GM12878 (cell line): ENCODE measurements at regions not wholly inside any gene's neighbourhood (a gene's known extent, or its start where the extent isn't known, plus 50 kb on each side); places are given as distances from the start of the nearest gene placed in this dataset.

Source experiments
- ATAC-seq: fragments of 200-7000 bp; cut with Tn5 transposase; 3 replicates; pipeline ENCODE4 v1.9.1; 2020; ENCODE audit warnings: mild to moderate bottlenecking, moderate library complexity
- BruUV-seq: library from RNA; stranded (reverse); fragments of 400-500 nt; replicated peaks from 2 replicates; lab custom pipeline; 2021; lab: Mats Ljungman, UMichigan
- CTCF ChIA-PET: fragments of 300-600 bp; sonication (Branson Sonifier 250); formaldehyde crosslinking; extraction: SDS; loops from one replicate; lab custom pipeline; 2021; ENCODE audit warnings: inconsistent platforms; lab: Yijun Ruan, JAX
- POLR2A ChIA-PET: fragments of 350-600 bp; formaldehyde crosslinking; extraction: SDS; loops from one replicate; lab custom pipeline; 2021; ENCODE audit warnings: inconsistent platforms; lab: Charles Lee
- RAD21 ChIA-PET: fragments of 300-600 bp; sonication (Branson Sonifier 250); formaldehyde crosslinking; loops from one replicate; lab custom pipeline; 2023; ENCODE audit warnings: antibody characterized with exemption; ENCODE audit not compliant: unreplicated experiment; lab: Charles Lee
- SMC1A ChIA-PET: fragments of 300-600 bp; sonication (Branson Sonifier 250); formaldehyde crosslinking; loops from one replicate; lab custom pipeline; 2023; ENCODE audit not compliant: unreplicated experiment, uncharacterized antibody; lab: Charles Lee
- DNase-seq: peaks from one replicate; pipeline ENCODE4 v3.0.0-alpha.2; 2011; ENCODE audit warnings: low read depth, low spot score
- FAIRE-seq: peaks from 3 replicates; lab custom pipeline; 2011; peaks lifted over from hg19 to GRCh38; lab: Jason Lieb, UNC
- H2AFZ ChIP-seq: 2 replicates; pipeline ENCODE4 v1.6.0; 2011; ENCODE audit warnings: low read depth, low read length, control low read depth; ENCODE audit not compliant: control insufficient read depth
- H3K27ac ChIP-seq: 2 replicates; pipeline ENCODE4 v1.5.1; 2011; ENCODE audit warnings: control low read depth; ENCODE audit not compliant: control insufficient read depth, insufficient read depth
- H3K27me3 ChIP-seq, 2 experiments: replicated peaks in 1 of 2; 2 replicates each; pipeline versions ENCODE4 v1.6.0 to v1.6.1; 2011; ENCODE audit warnings: low read length in 1 of 2; ENCODE audit not compliant: control insufficient read depth in 2 of 2, insufficient read depth in 2 of 2
- H3K36me3 ChIP-seq, 2 experiments: 2 replicates each; pipeline ENCODE4 v1.5.1; 2011; ENCODE audit warnings: low read length in 1 of 2; ENCODE audit not compliant: control insufficient read depth in 2 of 2, insufficient read depth in 2 of 2
- H3K4me1 ChIP-seq: 2 replicates; pipeline ENCODE4 v1.6.1; 2011; ENCODE audit warnings: mild to moderate bottlenecking, low read length, moderate library complexity, mixed read lengths; ENCODE audit not compliant: control insufficient read depth, insufficient read depth
- H3K4me2 ChIP-seq: 2 replicates; pipeline ENCODE4 v1.6.0; 2011; ENCODE audit warnings: control low read depth; ENCODE audit not compliant: control insufficient read depth, insufficient read depth
- H3K4me3 ChIP-seq: fragments of 200-600 bp; sonication (generic); 2 replicates; pipeline ENCODE4 v1.5.1; 2016
- H3K79me2 ChIP-seq: 2 replicates; pipeline ENCODE4 v1.6.0; 2011; ENCODE audit warnings: low read length; ENCODE audit not compliant: control insufficient read depth, insufficient read depth
- H3K9ac ChIP-seq: 2 replicates; pipeline ENCODE4 v1.8.0; 2011; ENCODE audit warnings: low read length, control low read depth, mixed read lengths; ENCODE audit not compliant: control insufficient read depth, insufficient read depth
- H3K9me3 ChIP-seq: replicated peaks from 3 replicates; pipeline ENCODE4 v1.5.1; 2011; ENCODE audit warnings: mild to moderate bottlenecking, low read length; ENCODE audit not compliant: control insufficient read depth, insufficient read depth
- H4K20me1 ChIP-seq: 2 replicates; pipeline ENCODE4 v1.6.0; 2011; ENCODE audit not compliant: control insufficient read depth, insufficient read depth
- ZNF274 ChIP-seq: IDR thresholded peaks from one replicate; pipeline ENCODE4 v1.8.0; 2011; ENCODE audit not compliant: insufficient read length, insufficient read depth
- WGBS: methylation state at CpG from one replicate; pipeline ENCODE4 v1.1.6; 2016; ENCODE audit warnings: low lambda C conversion rate; ENCODE audit not compliant: insufficient replicate concordance, insufficient coverage; ENCODE audit errors: missing lambda C conversion rate; 5-methylcytosine and 5-hydroxymethylcytosine counted together
- in situ Hi-C: fragments of 300-500 bp; cut with MboI; formaldehyde crosslinking; loops from 9 replicates; pipeline ENCODE4 v1.14.3; 2018; ENCODE audit warnings: mixed read lengths
- intact Hi-C: fragments of 100-400 bp; cut with micrococcal nuclease; formaldehyde crosslinking; loops from one replicate; pipeline ENCODE4 v1.14.2; 2022; ENCODE audit not compliant: unreplicated experiment
- TF ChIP-seq, protein P1 (sequence below): IDR thresholded peaks from 2 replicates; pipeline ENCODE4 v1.6.1; 2011; ENCODE audit warnings: borderline replicate concordance, low read depth, mild to moderate bottlenecking, moderate library complexity, low read length; ENCODE audit not compliant: insufficient read depth, poor library complexity, severe bottlenecking
- TF ChIP-seq, protein P2 (sequence below): fragments of 450-650 bp; IDR thresholded peaks from 2 replicates; pipeline ENCODE4 v1.6.1; 2017; ENCODE audit warnings: mild to moderate bottlenecking, moderate library complexity
- TF ChIP-seq, protein P3 (sequence below): fragments of 450-650 bp; IDR thresholded peaks from 2 replicates; pipeline ENCODE4 v1.6.1; 2017; ENCODE audit warnings: mild to moderate bottlenecking, low read depth, inconsistent platforms; ENCODE audit not compliant: poor library complexity, severe bottlenecking
- TF ChIP-seq, protein P4 (sequence below): fragments of 450-650 bp; IDR thresholded peaks from 2 replicates; pipeline ENCODE4 v1.6.1; 2018; ENCODE audit warnings: borderline replicate concordance, mild to moderate bottlenecking; ENCODE audit not compliant: partially characterized antibody

DNA sequence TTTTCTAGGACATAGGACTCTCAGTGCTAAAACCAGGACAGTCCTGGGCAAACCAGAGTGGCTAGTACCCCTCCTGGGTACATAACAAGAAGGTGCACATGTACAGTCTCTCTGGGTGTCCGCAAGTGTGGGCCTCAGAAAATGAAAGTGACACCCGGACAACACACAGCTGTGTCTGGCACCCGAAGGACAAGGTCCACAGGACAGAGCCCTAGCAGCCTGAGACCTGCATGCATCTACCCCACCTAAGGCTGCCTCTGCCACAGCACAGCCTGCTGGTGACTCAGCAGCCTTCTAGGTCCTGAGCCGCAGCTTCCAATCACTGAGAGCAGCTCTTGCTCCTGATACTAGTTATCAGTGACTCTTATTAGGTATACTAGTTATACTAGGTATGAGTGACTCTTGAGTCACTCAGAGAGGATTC is 784.1 kb upstream of the TBX3 start:
- Histone ChIP-seq H2AFZ (no peak overlapping the region; the same call in 1 of the 2 replicates), H3K4me2 (no peak overlapping the region), H3K9me3 (no peaks in the 10 kb centered on the region), H3K27me3 (no peaks in the 10 kb centered on the region), H3K79me2 (no peaks in the 10 kb centered on the region), H3K27ac (no peak overlapping the region), H3K4me3 (no peak overlapping the region), H3K4me1 (no peaks in the 10 kb centered on the region), H4K20me1 (no peaks in the 10 kb centered on the region), H3K9ac (no peak overlapping the region), H3K36me3 (no peaks in the 10 kb centered on the region)
- DNase-seq (no peak), ATAC-seq (peak; percentile 50), FAIRE-seq (no peak)
- BruUV-seq, result no TSS peak
- in situ Hi-C loops, result no loop called here
- 49% methylated on average over 4 of the region's 4 CpGs for WGBS
- ChIA-PET CTCF (interaction anchor here (0.6 kb wide), 2 partner anchors 311 to 1131 kb away, joined by 3 read pairs; no protein-coding TSS in a partner anchor), POLR2A (no interaction called here), RAD21 (no interaction called here), SMC1A (no interaction called here)
- no peak for TF ChIP-seq ZNF274
- TF ChIP-seq, protein P1, sequence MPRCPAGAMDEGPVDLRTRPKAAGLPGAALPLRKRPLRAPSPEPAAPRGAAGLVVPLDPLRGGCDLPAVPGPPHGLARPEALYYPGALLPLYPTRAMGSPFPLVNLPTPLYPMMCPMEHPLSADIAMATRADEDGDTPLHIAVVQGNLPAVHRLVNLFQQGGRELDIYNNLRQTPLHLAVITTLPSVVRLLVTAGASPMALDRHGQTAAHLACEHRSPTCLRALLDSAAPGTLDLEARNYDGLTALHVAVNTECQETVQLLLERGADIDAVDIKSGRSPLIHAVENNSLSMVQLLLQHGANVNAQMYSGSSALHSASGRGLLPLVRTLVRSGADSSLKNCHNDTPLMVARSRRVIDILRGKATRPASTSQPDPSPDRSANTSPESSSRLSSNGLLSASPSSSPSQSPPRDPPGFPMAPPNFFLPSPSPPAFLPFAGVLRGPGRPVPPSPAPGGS, result no peak
- TF ChIP-seq, protein P2, sequence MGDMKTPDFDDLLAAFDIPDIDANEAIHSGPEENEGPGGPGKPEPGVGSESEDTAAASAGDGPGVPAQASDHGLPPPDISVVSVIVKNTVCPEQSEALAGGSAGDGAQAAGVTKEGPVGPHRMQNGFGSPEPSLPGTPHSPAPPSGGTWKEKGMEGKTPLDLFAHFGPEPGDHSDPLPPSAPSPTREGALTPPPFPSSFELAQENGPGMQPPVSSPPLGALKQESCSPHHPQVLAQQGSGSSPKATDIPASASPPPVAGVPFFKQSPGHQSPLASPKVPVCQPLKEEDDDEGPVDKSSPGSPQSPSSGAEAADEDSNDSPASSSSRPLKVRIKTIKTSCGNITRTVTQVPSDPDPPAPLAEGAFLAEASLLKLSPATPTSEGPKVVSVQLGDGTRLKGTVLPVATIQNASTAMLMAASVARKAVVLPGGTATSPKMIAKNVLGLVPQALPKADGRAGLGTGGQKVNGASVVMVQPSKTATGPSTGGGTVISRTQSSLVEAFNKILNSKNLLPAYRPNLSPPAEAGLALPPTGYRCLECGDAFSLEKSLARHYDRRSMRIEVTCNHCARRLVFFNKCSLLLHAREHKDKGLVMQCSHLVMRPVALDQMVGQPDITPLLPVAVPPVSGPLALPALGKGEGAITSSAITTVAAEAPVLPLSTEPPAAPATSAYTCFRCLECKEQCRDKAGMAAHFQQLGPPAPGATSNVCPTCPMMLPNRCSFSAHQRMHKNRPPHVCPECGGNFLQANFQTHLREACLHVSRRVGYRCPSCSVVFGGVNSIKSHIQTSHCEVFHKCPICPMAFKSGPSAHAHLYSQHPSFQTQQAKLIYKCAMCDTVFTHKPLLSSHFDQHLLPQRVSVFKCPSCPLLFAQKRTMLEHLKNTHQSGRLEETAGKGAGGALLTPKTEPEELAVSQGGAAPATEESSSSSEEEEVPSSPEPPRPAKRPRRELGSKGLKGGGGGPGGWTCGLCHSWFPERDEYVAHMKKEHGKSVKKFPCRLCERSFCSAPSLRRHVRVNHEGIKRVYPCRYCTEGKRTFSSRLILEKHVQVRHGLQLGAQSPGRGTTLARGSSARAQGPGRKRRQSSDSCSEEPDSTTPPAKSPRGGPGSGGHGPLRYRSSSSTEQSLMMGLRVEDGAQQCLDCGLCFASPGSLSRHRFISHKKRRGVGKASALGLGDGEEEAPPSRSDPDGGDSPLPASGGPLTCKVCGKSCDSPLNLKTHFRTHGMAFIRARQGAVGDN, result no peak
- TF ChIP-seq, protein P3, sequence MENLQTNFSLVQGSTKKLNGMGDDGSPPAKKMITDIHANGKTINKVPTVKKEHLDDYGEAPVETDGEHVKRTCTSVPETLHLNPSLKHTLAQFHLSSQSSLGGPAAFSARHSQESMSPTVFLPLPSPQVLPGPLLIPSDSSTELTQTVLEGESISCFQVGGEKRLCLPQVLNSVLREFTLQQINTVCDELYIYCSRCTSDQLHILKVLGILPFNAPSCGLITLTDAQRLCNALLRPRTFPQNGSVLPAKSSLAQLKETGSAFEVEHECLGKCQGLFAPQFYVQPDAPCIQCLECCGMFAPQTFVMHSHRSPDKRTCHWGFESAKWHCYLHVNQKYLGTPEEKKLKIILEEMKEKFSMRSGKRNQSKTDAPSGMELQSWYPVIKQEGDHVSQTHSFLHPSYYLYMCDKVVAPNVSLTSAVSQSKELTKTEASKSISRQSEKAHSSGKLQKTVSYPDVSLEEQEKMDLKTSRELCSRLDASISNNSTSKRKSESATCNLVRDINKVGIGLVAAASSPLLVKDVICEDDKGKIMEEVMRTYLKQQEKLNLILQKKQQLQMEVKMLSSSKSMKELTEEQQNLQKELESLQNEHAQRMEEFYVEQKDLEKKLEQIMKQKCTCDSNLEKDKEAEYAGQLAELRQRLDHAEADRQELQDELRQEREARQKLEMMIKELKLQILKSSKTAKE, result no peak
- TF ChIP-seq, protein P4, sequence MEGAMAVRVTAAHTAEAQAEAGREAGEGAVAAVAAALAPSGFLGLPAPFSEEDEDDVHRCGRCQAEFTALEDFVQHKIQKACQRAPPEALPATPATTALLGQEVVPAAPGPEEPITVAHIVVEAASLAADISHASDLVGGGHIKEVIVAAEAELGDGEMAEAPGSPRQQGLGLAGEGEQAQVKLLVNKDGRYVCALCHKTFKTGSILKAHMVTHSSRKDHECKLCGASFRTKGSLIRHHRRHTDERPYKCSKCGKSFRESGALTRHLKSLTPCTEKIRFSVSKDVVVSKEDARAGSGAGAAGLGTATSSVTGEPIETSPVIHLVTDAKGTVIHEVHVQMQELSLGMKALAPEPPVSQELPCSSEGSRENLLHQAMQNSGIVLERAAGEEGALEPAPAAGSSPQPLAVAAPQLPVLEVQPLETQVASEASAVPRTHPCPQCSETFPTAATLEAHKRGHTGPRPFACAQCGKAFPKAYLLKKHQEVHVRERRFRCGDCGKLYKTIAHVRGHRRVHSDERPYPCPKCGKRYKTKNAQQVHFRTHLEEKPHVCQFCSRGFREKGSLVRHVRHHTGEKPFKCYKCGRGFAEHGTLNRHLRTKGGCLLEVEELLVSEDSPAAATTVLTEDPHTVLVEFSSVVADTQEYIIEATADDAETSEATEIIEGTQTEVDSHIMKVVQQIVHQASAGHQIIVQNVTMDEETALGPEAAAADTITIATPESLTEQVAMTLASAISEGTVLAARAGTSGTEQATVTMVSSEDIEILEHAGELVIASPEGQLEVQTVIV, result no peak
- intact Hi-C loops, result no loop called here
